ENCODE measurements at regions not wholly inside any gene's neighbourhood (a gene's known extent, or its start where the extent isn't known, plus 50 kb on each side); places are given as distances from the start of the nearest gene placed in this dataset.

GRCh38 chr10:121036431-121036830 lies 185.3 kb downstream of the WDR11 start:
- DNase-seq, result no peak

- DNase-seq, result no peak
These were observed 190.3 kb downstream of the WDR11 start for GRCh38 chr10:121041499-121041898.

- no peak for DNase-seq
These were observed 190.7 kb downstream of the WDR11 start for GRCh38 chr10:121041906-121042305.

- DNase-seq, result no peak
These were observed 191.2 kb downstream of the WDR11 start for GRCh38 chr10:121042342-121042741.

- no peak for DNase-seq
These were observed 192.1 kb downstream of the WDR11 start for GRCh38 chr10:121043124-121043849.

- DNase-seq, result no peak
These were observed 197.6 kb downstream of the WDR11 start for GRCh38 chr10:121048749-121049148.

- no peak for DNase-seq
These were observed 198.3 kb downstream of the WDR11 start for GRCh38 chr10:121049489-121049888.

- DNase-seq, result no peak
These were observed 198.8 kb downstream of the WDR11 start for GRCh38 chr10:121049923-121050322.

- no peak for DNase-seq
These were observed 200.0 kb downstream of the WDR11 start for GRCh38 chr10:121051171-121051570.

- no peak for DNase-seq
These were observed 200.6 kb downstream of the WDR11 start for GRCh38 chr10:121051696-121052279.

GRCh38 chr10:121053151-121053550 lies 202.0 kb downstream of the WDR11 start:
- DNase-seq, result no peak

GRCh38 chr10:121054874-121055273 lies 203.7 kb downstream of the WDR11 start:
- no peak for DNase-seq

- no peak for DNase-seq
These were observed 206.1 kb downstream of the WDR11 start for GRCh38 chr10:121057269-121057668.

- no peak for DNase-seq
These were observed 206.9 kb downstream of the WDR11 start for GRCh38 chr10:121058082-121058481.

GRCh38 chr10:121059351-121059750 lies 208.2 kb downstream of the WDR11 start:
- no peak for DNase-seq

GRCh38 chr10:121062115-121062514 lies 211.0 kb downstream of the WDR11 start:
- DNase-seq, result no peak

GRCh38 chr10:121063744-121064143 lies 212.6 kb downstream of the WDR11 start:
- DNase-seq, result no peak

GRCh38 chr10:121064491-121064890 lies 213.3 kb downstream of the WDR11 start:
- DNase-seq, result no peak

- DNase-seq, result no peak
These were observed 214.2 kb downstream of the WDR11 start for GRCh38 chr10:121065330-121065729.

GRCh38 chr10:121069061-121069850 lies 218.1 kb downstream of the WDR11 start:
- no peak for DNase-seq

- DNase-seq, result no peak
These were observed 219.3 kb downstream of the WDR11 start for GRCh38 chr10:121070275-121071070.

- no peak for DNase-seq
These were observed 220.7 kb downstream of the WDR11 start for GRCh38 chr10:121071901-121072300.

GRCh38 chr10:121073728-121074127 lies 222.6 kb downstream of the WDR11 start:
- no peak for DNase-seq

All from retina (tissue), 1 donor.